ENCODE measurements at regions not wholly inside any gene's neighbourhood (a gene's known extent, or its start where the extent isn't known, plus 50 kb on each side); places are given as distances from the start of the nearest gene placed in this dataset.
A peak's percentile ranks its signal among the peaks of the same experiment; 100 is the strongest.

DNA sequence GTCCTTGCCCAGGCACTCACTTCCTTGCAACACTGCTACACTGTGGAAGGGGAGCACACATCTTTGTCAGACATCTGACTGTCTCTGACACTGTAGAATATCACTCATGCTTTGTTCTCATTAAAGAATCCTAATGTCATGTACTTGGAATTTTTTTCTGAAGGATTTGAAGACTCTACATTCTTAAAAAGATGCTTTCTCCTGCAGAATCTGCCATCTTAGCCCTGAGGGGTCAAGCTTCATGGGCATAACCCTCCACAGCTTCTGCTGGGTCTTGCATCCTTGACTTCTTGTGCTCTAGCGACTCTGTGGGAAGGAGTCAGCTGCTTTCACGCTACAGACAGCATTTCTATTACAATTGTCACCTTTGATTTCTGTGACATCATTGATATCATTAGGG, 417.2 kb downstream of the QKI start:
- DNase-seq (no peak), ATAC-seq (no peak)
- H3K4me3 ChIP-seq = no peak overlapping the region
- H3K4me1 ChIP-seq = peaks cover 8 to 11% of the 10 kb centered on the region in 2 donors
- no peak overlapping the region for H3K27ac ChIP-seq
- in situ Hi-C loops (cut with MboI; ENCODE audit: low sequenced_read_pairs in 4 of 4) (no loop called here), intact Hi-C loops (cut with DNase I; ENCODE audit: low total_unique reads) (no loop called here)
- H3K27me3 ChIP-seq = no peaks in the 10 kb centered on the region
- H3K36me3 ChIP-seq = no peaks in the 10 kb centered on the region
- H3K9me3 ChIP-seq = no peaks in the 10 kb centered on the region
- no peak for TF ChIP-seq POLR2A (IDR thresholded peaks at IDR 0.05)
- TF ChIP-seq, protein P1, sequence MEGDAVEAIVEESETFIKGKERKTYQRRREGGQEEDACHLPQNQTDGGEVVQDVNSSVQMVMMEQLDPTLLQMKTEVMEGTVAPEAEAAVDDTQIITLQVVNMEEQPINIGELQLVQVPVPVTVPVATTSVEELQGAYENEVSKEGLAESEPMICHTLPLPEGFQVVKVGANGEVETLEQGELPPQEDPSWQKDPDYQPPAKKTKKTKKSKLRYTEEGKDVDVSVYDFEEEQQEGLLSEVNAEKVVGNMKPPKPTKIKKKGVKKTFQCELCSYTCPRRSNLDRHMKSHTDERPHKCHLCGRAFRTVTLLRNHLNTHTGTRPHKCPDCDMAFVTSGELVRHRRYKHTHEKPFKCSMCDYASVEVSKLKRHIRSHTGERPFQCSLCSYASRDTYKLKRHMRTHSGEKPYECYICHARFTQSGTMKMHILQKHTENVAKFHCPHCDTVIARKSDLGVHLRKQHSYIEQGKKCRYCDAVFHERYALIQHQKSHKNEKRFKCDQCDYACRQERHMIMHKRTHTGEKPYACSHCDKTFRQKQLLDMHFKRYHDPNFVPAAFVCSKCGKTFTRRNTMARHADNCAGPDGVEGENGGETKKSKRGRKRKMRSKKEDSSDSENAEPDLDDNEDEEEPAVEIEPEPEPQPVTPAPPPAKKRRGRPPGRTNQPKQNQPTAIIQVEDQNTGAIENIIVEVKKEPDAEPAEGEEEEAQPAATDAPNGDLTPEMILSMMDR (IDR thresholded peaks at IDR 0.05 in 4 of 5, conservative IDR thresholded peaks at IDR 0.05 in 1 of 5) = no peak

DNA sequence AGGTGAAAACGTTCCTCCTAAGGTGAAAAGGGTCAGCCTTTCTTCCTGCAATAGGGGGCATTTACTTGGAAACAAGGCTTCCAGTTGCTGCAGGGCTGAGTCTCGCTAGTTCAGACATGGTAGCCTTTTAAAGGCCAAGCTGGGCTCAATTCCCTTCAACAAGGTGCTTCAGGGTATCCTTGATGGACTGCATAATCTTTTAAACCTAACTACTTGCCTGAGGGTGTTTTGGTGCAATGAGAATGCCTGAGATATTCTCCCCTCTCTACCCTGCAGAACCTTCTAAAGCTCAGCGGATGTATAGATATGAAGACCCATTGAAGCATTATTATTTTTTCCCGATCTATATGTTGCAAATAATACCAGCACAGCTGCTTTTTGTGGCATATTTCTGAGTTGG, 416.1 kb downstream of the QKI start:
- in situ Hi-C loops (cut with MboI; ENCODE audit: low sequenced_read_pairs in 4 of 4) = no loop called here
- no peak overlapping the region for H3K4me3 ChIP-seq
- TF ChIP-seq, protein P1 (IDR thresholded peaks at IDR 0.05 in 4 of 5, conservative IDR thresholded peaks at IDR 0.05 in 1 of 5) = no peak
- H3K36me3 ChIP-seq = no peaks in the 10 kb centered on the region
- no peak for DNase-seq
- no peak for ATAC-seq
- H3K27ac ChIP-seq = no peak overlapping the region
- peaks cover 8 to 11% of the 10 kb centered on the region in 2 donors for H3K4me1 ChIP-seq
- no peaks in the 10 kb centered on the region for H3K9me3 ChIP-seq
- intact Hi-C loops (cut with DNase I; ENCODE audit: low total_unique reads) = no loop called here
- no peaks in the 10 kb centered on the region for H3K27me3 ChIP-seq

DNA sequence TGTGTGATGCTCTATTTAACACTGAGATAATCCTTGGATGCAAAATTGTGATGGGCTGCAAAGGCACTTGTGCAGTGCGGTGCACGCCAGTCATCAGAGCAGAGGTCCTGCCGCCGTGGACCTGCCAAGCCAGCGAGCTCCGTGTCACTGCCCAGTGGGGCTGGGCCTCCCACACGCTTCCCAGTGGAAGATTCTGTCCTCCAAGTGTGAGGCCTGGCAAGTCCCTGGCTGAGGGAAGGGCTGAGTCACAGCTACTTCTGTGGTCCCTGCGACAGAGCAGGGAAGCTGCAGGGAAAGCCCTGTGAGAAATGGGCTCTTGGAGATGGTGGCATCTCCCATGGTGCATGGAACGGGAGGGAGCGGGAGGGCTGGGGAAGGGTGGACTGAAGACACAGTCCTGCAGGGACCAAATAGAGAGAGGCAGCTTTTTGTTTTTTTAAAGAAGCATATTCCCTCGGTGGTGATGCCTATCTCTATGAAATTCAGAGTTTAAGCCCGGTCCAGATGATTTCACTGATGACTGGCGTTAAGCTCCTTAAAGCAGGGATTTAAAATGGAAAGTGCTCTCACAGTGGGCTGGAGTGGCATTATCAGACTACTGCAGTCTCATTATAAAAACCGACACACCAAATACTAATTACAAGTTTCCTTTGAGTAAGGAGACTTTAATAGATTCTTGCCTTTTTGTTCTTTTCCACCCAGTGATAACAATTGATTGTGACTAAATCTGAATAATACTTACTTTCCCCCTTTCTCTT, 413.7 kb downstream of the QKI start:
- in situ Hi-C loops (cut with MboI; ENCODE audit: low sequenced_read_pairs in 4 of 4) (no loop called here), intact Hi-C loops (cut with DNase I; ENCODE audit: low total_unique reads) (no loop called here)
- Histone ChIP-seq H3K9me3 (no peaks in the 10 kb centered on the region), H3K27me3 (no peaks in the 10 kb centered on the region), H3K36me3 (no peaks in the 10 kb centered on the region), H3K4me1 (peaks cover 8 to 11% of the 10 kb centered on the region in 2 donors), H3K27ac (no peak overlapping the region), H3K4me3 (no peak overlapping the region)
- DNase-seq = peak in 1 of 2 donors; percentile 53
- TF ChIP-seq, protein P1 (IDR thresholded peaks at IDR 0.05 in 4 of 5, conservative IDR thresholded peaks at IDR 0.05 in 1 of 5) = no peak
- TF ChIP-seq POLR2A (IDR thresholded peaks at IDR 0.05) = no peak
- peak; percentile 75 to 80 for ATAC-seq

DNA sequence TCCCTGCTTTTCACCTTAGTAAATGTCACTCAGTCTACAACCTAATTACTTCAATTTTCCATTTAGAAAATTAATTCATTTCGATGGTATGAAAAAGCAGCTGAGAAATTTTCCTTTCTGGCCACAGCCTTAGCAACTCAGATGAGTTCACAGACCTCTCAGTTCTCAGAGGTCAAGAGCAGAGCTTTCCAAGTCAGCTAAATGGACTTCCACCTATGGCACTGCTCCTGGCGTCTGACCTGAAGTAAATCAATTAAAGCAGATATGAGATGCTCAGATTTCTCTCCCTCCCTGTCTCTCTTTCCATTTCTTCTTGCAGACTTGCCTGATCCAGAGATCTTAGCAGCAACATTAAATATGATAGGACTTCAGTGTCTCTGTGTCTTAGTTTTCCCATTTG, 412.6 kb downstream of the QKI start:
- Histone ChIP-seq H3K36me3 (no peaks in the 10 kb centered on the region), H3K9me3 (no peaks in the 10 kb centered on the region), H3K4me1 (peaks cover 8 to 11% of the 10 kb centered on the region in 2 donors), H3K27ac (no peak overlapping the region), H3K4me3 (no peak overlapping the region), H3K27me3 (no peaks in the 10 kb centered on the region)
- TF ChIP-seq, protein P1 (IDR thresholded peaks at IDR 0.05 in 4 of 5, conservative IDR thresholded peaks at IDR 0.05 in 1 of 5) = no peak
- TF ChIP-seq POLR2A (IDR thresholded peaks at IDR 0.05) = no peak
- DNase-seq (no peak), ATAC-seq (no peak)
- intact Hi-C loops (cut with DNase I; ENCODE audit: low total_unique reads) (no loop called here), in situ Hi-C loops (cut with MboI; ENCODE audit: low sequenced_read_pairs in 4 of 4) (no loop called here)

DNA sequence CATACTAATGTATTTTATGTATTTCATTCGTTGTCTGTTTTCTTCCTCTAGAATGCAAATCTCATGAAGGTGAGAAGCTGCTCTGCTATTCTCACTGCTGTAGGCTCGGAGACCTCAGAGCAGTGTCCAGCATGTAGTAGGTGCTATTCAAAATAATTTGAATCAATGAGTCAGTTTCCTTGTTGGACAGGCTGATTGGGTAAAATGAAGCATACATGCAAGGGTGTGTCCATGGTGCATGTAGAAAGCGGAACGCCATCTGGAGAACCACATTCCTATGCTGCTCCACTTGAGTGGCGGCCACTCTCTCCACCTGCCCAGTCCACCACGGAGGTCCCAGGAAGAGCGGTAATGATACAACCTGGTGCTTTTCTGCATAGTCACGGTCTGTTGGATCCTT, 412.1 kb downstream of the QKI start:
- ATAC-seq (no peak), DNase-seq (no peak)
- Histone ChIP-seq H3K36me3 (no peaks in the 10 kb centered on the region), H3K27me3 (no peaks in the 10 kb centered on the region), H3K4me3 (no peak overlapping the region), H3K27ac (no peak overlapping the region), H3K4me1 (peaks cover 9 to 11% of the 10 kb centered on the region in 2 donors), H3K9me3 (no peaks in the 10 kb centered on the region)
- intact Hi-C loops (cut with DNase I; ENCODE audit: low total_unique reads) (no loop called here), in situ Hi-C loops (cut with MboI; ENCODE audit: low sequenced_read_pairs in 4 of 4) (no loop called here)
- TF ChIP-seq, protein P1 (IDR thresholded peaks at IDR 0.05 in 4 of 5, conservative IDR thresholded peaks at IDR 0.05 in 1 of 5) = no peak
- no peak for TF ChIP-seq POLR2A (IDR thresholded peaks at IDR 0.05)

Measured in gastrocnemius medialis (tissue), 4 donors.